ENCODE measurements at regions not wholly inside any gene's neighbourhood (a gene's known extent, or its start where the extent isn't known, plus 50 kb on each side); places are given as distances from the start of the nearest gene placed in this dataset.

DNA sequence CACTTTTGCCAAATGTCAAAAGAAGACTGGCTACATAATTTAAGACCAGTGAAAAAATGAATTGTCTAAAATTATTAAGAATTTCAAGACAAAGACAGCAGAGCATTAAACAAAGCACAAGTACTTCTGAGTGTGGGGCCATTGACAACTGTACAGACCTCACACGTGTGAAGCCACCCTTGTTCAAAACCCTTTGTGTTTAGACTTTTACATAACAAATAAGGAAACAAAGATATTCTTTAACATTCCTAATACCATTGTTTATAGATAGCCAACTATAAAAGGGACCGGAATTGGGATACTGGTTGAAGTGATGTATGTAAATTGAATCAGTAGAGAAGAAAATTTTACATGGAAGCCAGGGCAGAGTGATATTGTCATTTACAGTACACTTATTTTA, 624.2 kb downstream of the PCDH18 start:
- no peak overlapping the region for H3K27ac ChIP-seq
- no peaks in the 10 kb centered on the region for H3K27me3 ChIP-seq (ENCODE audit: control insufficient read depth, insufficient read depth, low read length)
- H3K4me3 ChIP-seq (ENCODE audit: low read depth, low read length): no peak overlapping the region
- H3K4me2 ChIP-seq (ENCODE audit: low read length): no peak overlapping the region
- H2AFZ ChIP-seq: no peak overlapping the region
- no peak overlapping the region for H3K9ac ChIP-seq
- TF ChIP-seq, protein P1, sequence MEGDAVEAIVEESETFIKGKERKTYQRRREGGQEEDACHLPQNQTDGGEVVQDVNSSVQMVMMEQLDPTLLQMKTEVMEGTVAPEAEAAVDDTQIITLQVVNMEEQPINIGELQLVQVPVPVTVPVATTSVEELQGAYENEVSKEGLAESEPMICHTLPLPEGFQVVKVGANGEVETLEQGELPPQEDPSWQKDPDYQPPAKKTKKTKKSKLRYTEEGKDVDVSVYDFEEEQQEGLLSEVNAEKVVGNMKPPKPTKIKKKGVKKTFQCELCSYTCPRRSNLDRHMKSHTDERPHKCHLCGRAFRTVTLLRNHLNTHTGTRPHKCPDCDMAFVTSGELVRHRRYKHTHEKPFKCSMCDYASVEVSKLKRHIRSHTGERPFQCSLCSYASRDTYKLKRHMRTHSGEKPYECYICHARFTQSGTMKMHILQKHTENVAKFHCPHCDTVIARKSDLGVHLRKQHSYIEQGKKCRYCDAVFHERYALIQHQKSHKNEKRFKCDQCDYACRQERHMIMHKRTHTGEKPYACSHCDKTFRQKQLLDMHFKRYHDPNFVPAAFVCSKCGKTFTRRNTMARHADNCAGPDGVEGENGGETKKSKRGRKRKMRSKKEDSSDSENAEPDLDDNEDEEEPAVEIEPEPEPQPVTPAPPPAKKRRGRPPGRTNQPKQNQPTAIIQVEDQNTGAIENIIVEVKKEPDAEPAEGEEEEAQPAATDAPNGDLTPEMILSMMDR (IDR thresholded peaks at IDR 0.05): no peak
- no peaks in the 10 kb centered on the region for H3K9me3 ChIP-seq (ENCODE audit: control insufficient read depth, low read length)
- no peaks in the 10 kb centered on the region for H3K79me2 ChIP-seq
- no peaks in the 10 kb centered on the region for H3K36me3 ChIP-seq (ENCODE audit: control insufficient read depth, insufficient read depth, low read length)
- no peaks in the 10 kb centered on the region for H3K4me1 ChIP-seq

DNA sequence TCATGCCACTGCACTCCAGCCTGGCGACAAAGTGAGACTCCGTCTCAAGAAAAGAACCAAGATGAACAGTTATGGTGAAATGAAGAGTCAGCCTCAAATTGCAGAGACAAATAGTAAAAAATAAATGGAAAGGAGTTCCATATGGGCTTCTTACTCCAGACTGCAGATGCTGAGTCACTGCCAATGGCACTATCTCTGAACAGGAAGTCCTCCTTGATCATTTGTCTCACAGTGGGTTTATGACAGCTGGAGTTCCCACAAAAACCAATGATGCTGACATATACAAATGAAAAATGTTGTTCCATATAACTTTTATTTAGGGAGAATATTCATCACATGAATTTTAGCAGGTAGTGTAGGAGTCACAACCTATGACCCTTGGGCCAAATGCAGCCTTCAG, 631.6 kb downstream of the PCDH18 start:
- TF ChIP-seq, protein P1 (IDR thresholded peaks at IDR 0.05): no peak
- H3K4me2 ChIP-seq (ENCODE audit: low read length): no peak overlapping the region
- no peaks in the 10 kb centered on the region for H3K79me2 ChIP-seq
- no peak overlapping the region for H3K27ac ChIP-seq
- no peaks in the 10 kb centered on the region for H3K4me1 ChIP-seq
- H2AFZ ChIP-seq: no peak overlapping the region
- no peak overlapping the region for H3K9ac ChIP-seq
- H3K4me3 ChIP-seq (ENCODE audit: low read depth, low read length): no peak overlapping the region
- H3K9me3 ChIP-seq (ENCODE audit: control insufficient read depth, low read length): no peaks in the 10 kb centered on the region
- no peaks in the 10 kb centered on the region for H3K27me3 ChIP-seq (ENCODE audit: control insufficient read depth, insufficient read depth, low read length)
- no peaks in the 10 kb centered on the region for H3K36me3 ChIP-seq (ENCODE audit: control insufficient read depth, insufficient read depth, low read length)

DNA sequence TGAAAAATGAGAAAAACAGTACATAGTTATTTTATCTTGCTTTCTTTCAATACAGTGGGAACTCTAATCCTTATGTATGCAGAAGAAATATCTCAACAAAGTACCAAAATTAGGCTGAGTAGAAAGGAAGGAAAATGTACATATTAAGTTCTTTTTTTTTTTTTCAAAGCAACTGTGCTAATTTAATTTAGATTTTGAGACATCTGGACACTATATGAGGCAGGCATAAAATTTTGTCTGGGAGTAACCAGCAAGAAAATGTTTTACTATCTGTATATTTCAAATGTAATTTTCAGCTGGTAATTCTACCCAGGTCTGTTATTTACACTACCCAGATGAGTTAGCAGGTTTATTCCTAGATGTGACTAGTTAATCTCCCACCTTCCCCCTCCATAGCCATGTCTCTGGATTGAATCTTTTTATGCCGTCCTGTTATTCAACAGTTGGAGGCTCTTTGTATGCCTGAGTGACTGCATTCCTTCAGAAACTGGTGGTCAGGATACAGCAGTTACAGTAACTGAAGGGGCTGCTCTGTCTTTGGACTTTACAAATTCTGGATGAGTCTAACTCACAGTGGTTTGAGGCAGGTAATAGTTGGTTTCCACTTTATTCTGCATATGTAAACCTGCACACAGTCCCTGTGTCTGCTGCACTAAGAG, 633.6 kb downstream of the PCDH18 start:
- H3K27ac ChIP-seq: no peak overlapping the region
- H2AFZ ChIP-seq: no peak overlapping the region
- H3K9ac ChIP-seq: no peak overlapping the region
- no peak overlapping the region for H3K4me3 ChIP-seq (ENCODE audit: low read depth, low read length)
- no peaks in the 10 kb centered on the region for H3K4me1 ChIP-seq
- TF ChIP-seq, protein P1 (IDR thresholded peaks at IDR 0.05): no peak
- H3K36me3 ChIP-seq (ENCODE audit: control insufficient read depth, insufficient read depth, low read length): no peaks in the 10 kb centered on the region
- no peaks in the 10 kb centered on the region for H3K9me3 ChIP-seq (ENCODE audit: control insufficient read depth, low read length)
- H3K4me2 ChIP-seq (ENCODE audit: low read length): no peak overlapping the region
- no peaks in the 10 kb centered on the region for H3K79me2 ChIP-seq
- H3K27me3 ChIP-seq (ENCODE audit: control insufficient read depth, insufficient read depth, low read length): no peaks in the 10 kb centered on the region

DNA sequence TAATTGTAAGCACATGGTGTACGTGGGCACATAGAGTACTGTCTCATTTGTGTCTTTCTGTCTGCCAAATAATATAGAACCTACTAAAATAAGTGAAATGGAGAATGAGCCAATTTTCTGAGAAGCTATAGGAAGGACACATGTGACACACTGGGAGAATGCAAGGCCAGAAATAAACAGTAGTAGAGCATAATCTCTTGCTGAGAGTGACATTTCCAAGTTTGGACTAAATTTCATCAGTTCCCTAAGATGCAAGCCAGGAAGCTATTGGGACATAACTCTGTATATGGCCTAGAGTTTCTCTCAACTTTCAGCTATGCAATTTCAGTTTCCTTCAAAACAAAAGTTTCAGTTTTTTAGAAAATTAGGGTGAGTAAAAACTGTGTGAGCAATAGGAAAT, 638.7 kb downstream of the PCDH18 start:
- H3K79me2 ChIP-seq: no peaks in the 10 kb centered on the region
- H3K9ac ChIP-seq: no peak overlapping the region
- H3K4me1 ChIP-seq: no peaks in the 10 kb centered on the region
- TF ChIP-seq, protein P1 (IDR thresholded peaks at IDR 0.05): no peak
- H3K27me3 ChIP-seq (ENCODE audit: control insufficient read depth, insufficient read depth, low read length): no peaks in the 10 kb centered on the region
- H3K27ac ChIP-seq: no peak overlapping the region
- no peaks in the 10 kb centered on the region for H3K36me3 ChIP-seq (ENCODE audit: control insufficient read depth, insufficient read depth, low read length)
- no peak overlapping the region for H3K4me3 ChIP-seq (ENCODE audit: low read depth, low read length)
- H3K9me3 ChIP-seq (ENCODE audit: control insufficient read depth, low read length): no peaks in the 10 kb centered on the region
- no peak overlapping the region for H3K4me2 ChIP-seq (ENCODE audit: low read length)
- H2AFZ ChIP-seq: no peak overlapping the region

DNA sequence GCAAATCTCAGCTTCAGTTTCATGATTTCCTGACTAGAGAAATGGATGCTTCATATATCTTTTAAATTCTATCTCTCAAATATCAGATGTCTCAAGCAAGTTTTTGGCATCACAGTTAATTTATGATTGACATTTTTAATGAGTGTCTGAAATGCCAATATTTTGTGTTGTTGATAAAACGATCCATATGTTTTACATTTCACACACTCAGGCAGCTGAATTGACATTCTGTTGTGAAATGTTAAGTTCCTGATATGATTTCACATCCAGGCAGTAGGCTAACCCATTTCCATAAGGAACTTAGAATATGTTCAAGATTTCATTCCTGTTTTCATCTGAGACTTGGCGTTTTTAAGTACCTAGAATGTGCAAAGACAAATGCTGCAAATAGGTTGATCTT, 650.6 kb downstream of the PCDH18 start:
- H3K9ac ChIP-seq: no peak overlapping the region
- no peaks in the 10 kb centered on the region for H3K79me2 ChIP-seq
- no peaks in the 10 kb centered on the region for H3K27me3 ChIP-seq (ENCODE audit: control insufficient read depth, insufficient read depth, low read length)
- no peak overlapping the region for H3K4me2 ChIP-seq (ENCODE audit: low read length)
- no peaks in the 10 kb centered on the region for H3K4me1 ChIP-seq
- no peaks in the 10 kb centered on the region for H3K36me3 ChIP-seq (ENCODE audit: control insufficient read depth, insufficient read depth, low read length)
- H3K9me3 ChIP-seq (ENCODE audit: control insufficient read depth, low read length): no peaks in the 10 kb centered on the region
- no peak overlapping the region for H3K4me3 ChIP-seq (ENCODE audit: low read depth, low read length)
- H2AFZ ChIP-seq: no peak overlapping the region
- H3K27ac ChIP-seq: no peak overlapping the region
- TF ChIP-seq, protein P1 (IDR thresholded peaks at IDR 0.05): no peak

All from parathyroid adenoma (tissue), 2 donors.